Prostate gland (tissue), 2 donors: ENCODE measurements at regions not wholly inside any gene's neighbourhood (a gene's known extent, or its start where the extent isn't known, plus 50 kb on each side); places are given as distances from the start of the nearest gene placed in this dataset.

Experiments used
- DNase-seq: peaks from one replicate; pipeline ENCODE4 v3.0.0-alpha.2; 2019; ENCODE audit warnings: low spot score
- H3K27ac ChIP-seq, 2 donors: fragments of 200-600 bp; sonication (generic); 2 replicates each; pipeline ENCODE4 v1.5.1; 2017 to 2019
- H3K27me3 ChIP-seq: fragments of 200-600 bp; sonication (generic); replicated peaks from 2 replicates; pipeline ENCODE4 v1.5.1; 2019; ENCODE audit not compliant: insufficient read depth
- H3K36me3 ChIP-seq, 2 donors: fragments of 200-600 bp; sonication (generic); 1 replicate in 1 of 2; 2 replicates in 1 of 2; pipeline versions ENCODE4 v1.5.1 to v1.8.1; 2017 to 2019
- H3K4me1 ChIP-seq: fragments of 200-600 bp; sonication (generic); replicated peaks from 2 replicates; pipeline ENCODE4 v1.5.1; 2019
- H3K4me3 ChIP-seq, 2 donors: fragments of 200-600 bp; sonication (generic); 2 replicates each; pipeline ENCODE4 v1.5.1; 2017 to 2019
- H3K9me3 ChIP-seq: fragments of 200-600 bp; sonication (generic); 2 replicates; pipeline ENCODE4 v1.5.1; 2017
- CTCF ChIP-seq, 4 experiments: fragments of 200-600 bp in 2 of 4; fragments of 450-650 bp in 2 of 4; sonication (generic) in 2 of 4; IDR thresholded peaks; 1 replicate in 3 of 4; 2 replicates in 1 of 4; pipeline ENCODE4 v1.5.1; 2016 to 2019; ENCODE audit warnings: antibody characterized with exemption in 4 of 4, mild to moderate bottlenecking in 2 of 4, moderate library complexity in 2 of 4
- POLR2A ChIP-seq: fragments of 450-650 bp; IDR thresholded peaks from one replicate; pipeline ENCODE4 v1.6.1; 2016; ENCODE audit warnings: antibody characterized with exemption, mild to moderate bottlenecking
- POLR2AphosphoS5 ChIP-seq: sonication (generic); formaldehyde crosslinking; IDR thresholded peaks from one replicate; pipeline ENCODE4 v1.6.1; 2017; ENCODE audit warnings: antibody characterized with exemption
- WGBS: methylation state at CpG from one replicate; pipeline ENCODE4 v1.1.5; 2018; 5-methylcytosine and 5-hydroxymethylcytosine counted together
- intact Hi-C: fragments of 100-400 bp; cut with DNase I; formaldehyde crosslinking; loops from one replicate; pipeline ENCODE4 v1.14.2; 2022

- no peak overlapping the region for H3K27ac ChIP-seq
- 72% methylated on average over 2 of the region's 2 CpGs for WGBS
- DNase-seq: no peak
- H3K27me3 ChIP-seq: no peaks in the 10 kb centered on the region
- no peaks in the 10 kb centered on the region for H3K36me3 ChIP-seq
- TF ChIP-seq CTCF (IDR thresholded peaks at IDR 0.05) (no peak), POLR2A (no peak), POLR2AphosphoS5 (no peak)
- H3K4me1 ChIP-seq: no peaks in the 10 kb centered on the region
- no peaks in the 10 kb centered on the region for H3K9me3 ChIP-seq
- intact Hi-C loops: no loop called here
- H3K4me3 ChIP-seq: no peak overlapping the region
Observed at GRCh38 chr3:99356696-99357095, 281.7 kb upstream of the COL8A1 start.

- intact Hi-C loops: no loop called here
- TF ChIP-seq POLR2AphosphoS5: no peak
- no peak for TF ChIP-seq POLR2A
- TF ChIP-seq CTCF (IDR thresholded peaks at IDR 0.05): no peak
- no peak overlapping the region for H3K27ac ChIP-seq
- H3K4me3 ChIP-seq: no peak overlapping the region
- no peak for DNase-seq
- no peaks in the 10 kb centered on the region for H3K9me3 ChIP-seq
- no peaks in the 10 kb centered on the region for H3K36me3 ChIP-seq
- H3K27me3 ChIP-seq: no peaks in the 10 kb centered on the region
- WGBS: 83% methylated on average over 2 of the region's 2 CpGs
- no peaks in the 10 kb centered on the region for H3K4me1 ChIP-seq
Observed at GRCh38 chr3:99355465-99355864, 282.9 kb upstream of the COL8A1 start.

- no peak for DNase-seq
- no peaks in the 10 kb centered on the region for H3K4me1 ChIP-seq
- intact Hi-C loops: no loop called here
- TF ChIP-seq POLR2AphosphoS5 (no peak), POLR2A (no peak), CTCF (IDR thresholded peaks at IDR 0.05) (no peak)
- no peaks in the 10 kb centered on the region for H3K27me3 ChIP-seq
- H3K27ac ChIP-seq: no peak overlapping the region
- H3K4me3 ChIP-seq: no peak overlapping the region
- WGBS: 56% methylated on average over 3 of the region's 3 CpGs
- no peaks in the 10 kb centered on the region for H3K36me3 ChIP-seq
- H3K9me3 ChIP-seq: no peaks in the 10 kb centered on the region
Observed at GRCh38 chr3:99352811-99353210, 285.6 kb upstream of the COL8A1 start.

- 65% methylated on average over 3 of the region's 3 CpGs for WGBS
- Histone ChIP-seq H3K36me3 (no peaks in the 10 kb centered on the region), H3K4me3 (no peak overlapping the region), H3K9me3 (no peaks in the 10 kb centered on the region), H3K4me1 (no peaks in the 10 kb centered on the region), H3K27ac (no peak overlapping the region), H3K27me3 (no peaks in the 10 kb centered on the region)
- intact Hi-C loops: no loop called here
- TF ChIP-seq CTCF (IDR thresholded peaks at IDR 0.05): no peak
- no peak for TF ChIP-seq POLR2AphosphoS5
- no peak for TF ChIP-seq POLR2A
- DNase-seq: no peak
Observed at GRCh38 chr3:99351122-99351521, 287.3 kb upstream of the COL8A1 start.

- 91% methylated on average over 3 of the region's 3 CpGs for WGBS
- DNase-seq: no peak
- Histone ChIP-seq H3K27me3 (no peaks in the 10 kb centered on the region), H3K4me3 (no peak overlapping the region), H3K27ac (no peak overlapping the region), H3K36me3 (no peaks in the 10 kb centered on the region), H3K4me1 (no peaks in the 10 kb centered on the region), H3K9me3 (no peaks in the 10 kb centered on the region)
- intact Hi-C loops: no loop called here
- no peak for TF ChIP-seq POLR2AphosphoS5
- TF ChIP-seq POLR2A: no peak
- no peak for TF ChIP-seq CTCF (IDR thresholded peaks at IDR 0.05)
Observed at GRCh38 chr3:99348451-99348850, 289.9 kb upstream of the COL8A1 start.
